Fibroblast of pulmonary artery (primary cell): ENCODE measurements at regions not wholly inside any gene's neighbourhood (a gene's known extent, or its start where the extent isn't known, plus 50 kb on each side); places are given as distances from the start of the nearest gene placed in this dataset.

ENCODE experiments used
- DNase-seq: peaks from one replicate; pipeline ENCODE4 v3.0.0-alpha.2; 2010; ENCODE audit warnings: low read depth
- H3K4me3 ChIP-seq: replicated peaks from 2 replicates; pipeline ENCODE4 v1.5.1; 2011; ENCODE audit warnings: low read depth, mild to moderate bottlenecking, control low read depth, low read length, moderate library complexity
- TF ChIP-seq, protein P1 (sequence below): IDR thresholded peaks from 2 replicates; pipeline ENCODE4 v1.5.1; 2011; ENCODE audit warnings: mild to moderate bottlenecking, control low read depth, low read length, inconsistent platforms; ENCODE audit errors: missing control alignments

DNA sequence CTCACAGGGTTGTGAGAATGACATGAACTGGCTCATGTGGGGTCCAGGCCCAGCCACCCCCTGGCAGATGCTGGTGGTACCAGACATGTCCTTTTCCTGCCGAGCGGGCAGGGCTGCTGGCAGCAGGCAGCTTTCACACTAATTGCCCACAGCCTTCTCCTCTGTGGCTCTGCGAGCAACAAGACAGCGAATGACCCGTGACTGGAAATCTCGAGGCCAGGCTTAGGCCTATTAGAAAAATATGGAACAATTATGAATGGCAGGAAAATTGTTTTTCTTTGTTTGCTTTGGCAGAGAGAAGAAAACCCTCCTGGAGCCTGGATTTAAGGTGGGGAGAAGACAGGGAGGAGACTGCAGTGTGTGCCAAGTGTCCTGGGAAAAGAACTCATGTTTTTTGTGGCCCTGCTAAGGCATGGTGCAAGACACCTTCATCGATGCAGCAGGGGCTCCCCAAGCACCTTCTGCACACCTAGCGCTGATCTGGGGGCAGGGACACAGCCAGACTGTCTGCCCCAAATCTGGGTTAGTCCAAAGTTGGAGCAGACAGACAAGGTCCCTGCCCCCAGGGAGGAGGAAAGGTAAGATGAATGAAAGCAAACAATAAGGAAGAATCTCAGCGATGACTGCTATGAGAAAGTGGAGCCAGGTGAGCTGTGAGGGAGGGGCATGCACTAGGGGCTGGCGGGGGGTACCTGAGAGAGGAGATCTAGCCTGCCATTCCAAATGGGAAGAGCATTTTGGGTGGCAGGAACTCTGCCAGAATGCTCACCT is 193.8 kb upstream of the TLE3 start:
- H3K4me3 ChIP-seq = no peak overlapping the region
- DNase-seq = no peak
- TF ChIP-seq, protein P1, sequence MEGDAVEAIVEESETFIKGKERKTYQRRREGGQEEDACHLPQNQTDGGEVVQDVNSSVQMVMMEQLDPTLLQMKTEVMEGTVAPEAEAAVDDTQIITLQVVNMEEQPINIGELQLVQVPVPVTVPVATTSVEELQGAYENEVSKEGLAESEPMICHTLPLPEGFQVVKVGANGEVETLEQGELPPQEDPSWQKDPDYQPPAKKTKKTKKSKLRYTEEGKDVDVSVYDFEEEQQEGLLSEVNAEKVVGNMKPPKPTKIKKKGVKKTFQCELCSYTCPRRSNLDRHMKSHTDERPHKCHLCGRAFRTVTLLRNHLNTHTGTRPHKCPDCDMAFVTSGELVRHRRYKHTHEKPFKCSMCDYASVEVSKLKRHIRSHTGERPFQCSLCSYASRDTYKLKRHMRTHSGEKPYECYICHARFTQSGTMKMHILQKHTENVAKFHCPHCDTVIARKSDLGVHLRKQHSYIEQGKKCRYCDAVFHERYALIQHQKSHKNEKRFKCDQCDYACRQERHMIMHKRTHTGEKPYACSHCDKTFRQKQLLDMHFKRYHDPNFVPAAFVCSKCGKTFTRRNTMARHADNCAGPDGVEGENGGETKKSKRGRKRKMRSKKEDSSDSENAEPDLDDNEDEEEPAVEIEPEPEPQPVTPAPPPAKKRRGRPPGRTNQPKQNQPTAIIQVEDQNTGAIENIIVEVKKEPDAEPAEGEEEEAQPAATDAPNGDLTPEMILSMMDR = no peak

DNA sequence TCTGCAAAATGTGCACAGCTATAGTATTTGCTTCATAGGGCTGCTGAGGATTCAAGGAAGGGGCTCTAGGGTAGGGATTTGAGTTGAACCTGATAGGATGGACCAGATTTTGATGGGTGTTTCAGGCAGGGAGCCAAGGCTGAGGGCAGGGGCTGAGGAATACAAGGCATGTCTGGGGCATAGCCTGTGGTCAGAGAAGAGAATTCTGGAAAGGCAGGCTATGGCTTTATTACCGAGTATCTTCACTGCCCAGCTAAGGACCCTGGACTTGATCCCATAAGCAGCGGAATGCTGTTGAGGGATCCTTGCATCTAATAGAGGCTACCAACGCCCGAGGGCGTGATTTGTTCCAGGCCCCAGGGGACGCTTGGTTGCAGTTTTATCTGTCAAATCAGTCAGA is 193.0 kb upstream of the TLE3 start:
- H3K4me3 ChIP-seq = no peak overlapping the region
- TF ChIP-seq, protein P1 = no peak
- DNase-seq = no peak

DNA sequence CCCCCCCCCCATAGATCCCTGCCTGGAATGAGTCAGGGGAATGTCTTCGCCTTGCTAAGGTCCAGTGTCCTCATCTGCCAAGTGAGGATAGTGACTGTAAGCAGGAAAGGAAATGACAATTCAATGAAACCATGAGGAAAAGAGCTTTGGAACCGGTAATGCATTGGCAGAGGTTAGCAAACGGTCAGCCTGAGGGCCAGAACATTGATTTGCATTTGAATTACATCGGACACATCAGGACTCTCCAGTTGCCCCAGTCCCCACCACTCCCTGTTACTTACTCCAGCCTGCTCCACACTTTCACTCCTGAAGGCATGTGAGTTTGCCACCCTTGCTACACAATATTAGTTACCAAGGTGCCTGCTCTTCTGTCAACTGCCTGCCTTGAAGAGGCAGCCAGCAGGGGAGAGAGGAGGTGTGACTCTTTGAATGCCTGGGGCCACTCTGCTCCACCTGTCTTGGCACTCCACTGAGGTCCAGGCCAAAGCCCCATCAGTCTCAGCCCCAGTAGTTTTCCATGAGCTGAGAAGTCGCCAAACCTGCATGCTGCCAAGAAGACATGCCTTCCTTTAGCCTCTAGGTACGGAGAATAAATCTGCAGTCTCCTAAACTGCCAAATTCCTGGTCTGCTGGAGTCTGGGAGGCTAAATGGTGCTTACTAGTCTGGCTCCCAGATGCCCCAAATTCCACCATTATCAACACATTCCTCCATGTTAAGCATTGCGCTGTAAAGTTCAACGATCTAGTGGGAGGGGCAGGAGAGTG is 191.7 kb upstream of the TLE3 start:
- no peak overlapping the region for H3K4me3 ChIP-seq
- DNase-seq = peak; percentile 63
- TF ChIP-seq, protein P1 = no peak

DNA sequence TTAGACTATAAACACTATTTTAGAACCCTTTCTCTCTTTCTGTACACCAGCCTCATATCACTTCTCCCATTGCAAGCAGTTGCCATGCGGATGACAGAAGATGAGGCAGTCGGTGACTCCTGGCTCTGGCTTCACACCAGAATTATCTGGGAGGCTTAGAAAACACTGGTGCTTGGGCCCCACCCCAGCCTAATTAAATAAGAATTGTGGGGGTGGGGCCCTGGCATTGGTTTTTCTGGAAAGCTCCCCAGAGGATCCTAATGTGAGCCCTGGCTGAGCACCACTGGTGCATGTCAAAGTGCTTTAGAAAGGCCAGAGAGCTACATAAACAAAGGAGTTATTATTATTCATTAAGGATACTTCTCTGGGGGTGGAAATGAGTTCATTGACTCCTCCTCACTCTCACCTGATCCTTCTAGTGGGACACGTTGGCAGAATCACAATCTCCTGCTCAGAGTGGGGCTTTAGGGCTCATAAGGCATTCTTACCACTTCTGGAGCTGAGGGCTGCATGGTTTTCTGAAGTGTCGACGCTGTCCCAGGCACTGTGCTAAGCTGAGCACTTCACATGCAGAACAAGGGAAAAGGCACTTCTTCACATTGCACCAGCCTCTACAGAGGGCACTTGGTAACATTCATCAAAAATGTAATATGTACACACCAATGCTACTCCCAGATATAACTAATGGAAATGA is 188.5 kb upstream of the TLE3 start:
- TF ChIP-seq, protein P1 = no peak
- H3K4me3 ChIP-seq = no peak overlapping the region
- DNase-seq = no peak

DNA sequence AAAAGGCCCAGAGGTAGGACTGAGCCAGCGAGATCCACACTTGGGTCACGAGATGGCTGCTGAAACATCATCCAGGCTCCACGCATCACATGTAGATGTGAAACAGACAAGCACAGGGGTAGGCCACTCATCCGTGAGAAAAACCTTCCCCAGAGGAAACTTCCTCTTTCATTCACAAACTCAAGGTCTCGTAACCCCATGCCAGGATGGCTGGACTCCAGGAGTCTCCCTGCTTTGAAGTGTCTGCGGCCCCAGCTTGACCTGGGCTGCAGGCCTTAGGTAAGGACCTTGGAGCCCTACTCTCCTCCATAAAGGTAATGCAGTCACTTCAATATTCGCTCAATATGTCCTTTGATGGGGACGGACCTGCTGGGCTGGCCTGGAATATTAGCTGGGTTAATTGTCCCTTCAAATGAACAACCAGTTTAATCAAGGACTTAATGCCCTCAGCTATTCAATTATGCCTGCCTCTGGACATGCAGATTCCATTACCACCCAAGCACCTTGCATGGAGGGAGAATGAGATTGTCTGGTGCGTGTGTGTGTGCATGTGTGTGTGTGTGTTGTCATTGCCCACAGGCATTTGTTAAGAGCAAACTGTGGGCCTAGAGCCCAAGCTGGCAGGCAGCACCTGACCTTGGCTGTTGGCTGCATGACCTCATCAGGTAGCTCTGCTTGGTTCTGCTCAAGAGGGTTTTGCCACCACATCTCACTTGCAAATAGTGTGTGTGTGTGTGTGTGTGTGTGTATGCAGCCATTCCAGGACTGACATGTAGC is 186.9 kb upstream of the TLE3 start:
- no peak overlapping the region for H3K4me3 ChIP-seq
- TF ChIP-seq, protein P1 = no peak
- DNase-seq = no peak

DNA sequence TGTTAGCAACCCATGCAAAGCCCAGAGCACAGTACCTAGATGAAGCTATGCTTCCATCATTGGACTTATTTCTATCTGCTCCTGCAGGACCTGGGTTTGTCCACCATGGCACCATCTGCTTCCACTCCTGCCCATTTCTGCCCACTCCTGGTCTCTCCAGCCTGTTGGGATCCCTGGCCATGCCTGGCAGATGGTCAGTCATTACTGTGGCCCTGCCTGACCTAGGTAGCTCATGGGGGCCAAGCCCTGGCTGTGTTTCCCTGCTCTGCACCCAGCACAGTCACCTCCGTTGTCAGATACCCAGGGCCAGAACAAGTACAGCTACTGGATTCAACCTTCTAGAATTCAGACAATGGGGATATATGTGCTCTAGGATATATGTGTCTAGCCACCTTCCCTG is 185.8 kb upstream of the TLE3 start:
- no peak for DNase-seq
- H3K4me3 ChIP-seq = no peak overlapping the region
- TF ChIP-seq, protein P1 = no peak
